ENCODE measurements at regions not wholly inside any gene's neighbourhood (a gene's known extent, or its start where the extent isn't known, plus 50 kb on each side); places are given as distances from the start of the nearest gene placed in this dataset.

GRCh38 chr6:134674562-134674961 lies 275.3 kb downstream of the ALDH8A1 start:
- no peak overlapping the region for H4K12ac ChIP-seq (ENCODE audit: low read depth, low read length)
- no peak overlapping the region for H2BK5ac ChIP-seq (ENCODE audit: low read depth, low read length, poor library complexity)
- H3K9me3 ChIP-seq (ENCODE audit: insufficient read depth, low read depth, low read length), result no peaks in the 10 kb centered on the region
- H3K18ac ChIP-seq (ENCODE audit: low read length), result no peak overlapping the region
- no peak overlapping the region for H2BK12ac ChIP-seq (ENCODE audit: low read length)
- H3K9ac ChIP-seq (ENCODE audit: low read length), result no peak overlapping the region
- H3K79me2 ChIP-seq (ENCODE audit: control insufficient read depth, insufficient read depth, low read length, poor library complexity), result no peaks in the 10 kb centered on the region
- no peak overlapping the region for H3K14ac ChIP-seq (ENCODE audit: low read length)
- no peaks in the 10 kb centered on the region for H3K79me1 ChIP-seq (ENCODE audit: low read length)
- no peak overlapping the region for H3K27ac ChIP-seq (ENCODE audit: low read depth, low read length)
- no peak overlapping the region for H2AFZ ChIP-seq (ENCODE audit: insufficient read depth, low read length, poor library complexity)
- H4K91ac ChIP-seq (ENCODE audit: low read depth, low read length), result no peak overlapping the region
- no CpG with 5 or more reads among the region's 2 CpGs for WGBS (ENCODE audit: extremely low coverage, insufficient coverage, insufficient read length)
- H3K4me2 ChIP-seq (ENCODE audit: low read length), result no peak overlapping the region
- H3K4me3 ChIP-seq (ENCODE audit: low read depth, low read length), result no peak overlapping the region
- H3K36me3 ChIP-seq (ENCODE audit: control insufficient read depth in 1 of 2, insufficient read depth in 2 of 2, low read length in 2 of 2), result no peaks in the 10 kb centered on the region
- no peak for DNase-seq
- no peaks in the 10 kb centered on the region for H3K27me3 ChIP-seq (ENCODE audit: insufficient read depth, low read length)
- no peak overlapping the region for H4K8ac ChIP-seq (ENCODE audit: low read depth, low read length)
- H3K4me1 ChIP-seq (ENCODE audit: control insufficient read depth in 1 of 2, insufficient read depth in 2 of 2, low read length in 2 of 2), result no peaks in the 10 kb centered on the region
- no peak overlapping the region for H2AK5ac ChIP-seq (ENCODE audit: low read length)
- no peak overlapping the region for H3K23ac ChIP-seq (ENCODE audit: low read length)
- no peak overlapping the region for H3K4ac ChIP-seq (ENCODE audit: low read depth, low read length)
- H2BK120ac ChIP-seq (ENCODE audit: insufficient read depth, low read length, poor library complexity), result no peak overlapping the region

DNA sequence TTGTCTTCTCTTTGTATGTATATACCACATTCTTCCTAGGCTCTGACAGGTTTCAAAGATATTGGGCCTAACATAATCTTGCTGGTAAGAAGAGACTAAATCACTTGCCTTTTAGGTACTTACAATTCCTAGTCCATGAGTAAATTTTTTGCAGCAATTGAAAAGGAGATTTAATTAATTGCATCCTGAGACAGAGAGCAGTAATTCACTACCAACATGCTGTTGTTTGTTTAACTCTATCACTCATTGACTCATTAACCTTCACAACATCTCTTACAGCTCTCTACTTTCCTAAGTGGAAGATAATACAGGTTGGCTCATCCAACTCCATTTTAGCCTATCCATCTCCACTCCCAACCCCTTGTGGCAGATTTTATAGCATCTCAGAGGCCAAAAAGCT lies 280.4 kb downstream of the ALDH8A1 start:
- H3K18ac ChIP-seq (ENCODE audit: low read length), result no peak overlapping the region
- no peaks in the 10 kb centered on the region for H3K36me3 ChIP-seq (ENCODE audit: control insufficient read depth in 1 of 2, insufficient read depth in 2 of 2, low read length in 2 of 2)
- no peaks in the 10 kb centered on the region for H3K79me1 ChIP-seq (ENCODE audit: low read length)
- H2BK5ac ChIP-seq (ENCODE audit: low read depth, low read length, poor library complexity), result no peak overlapping the region
- H4K12ac ChIP-seq (ENCODE audit: low read depth, low read length), result no peak overlapping the region
- H3K4me1 ChIP-seq (ENCODE audit: control insufficient read depth in 1 of 2, insufficient read depth in 2 of 2, low read length in 2 of 2), result no peaks in the 10 kb centered on the region
- DNase-seq, result no peak
- H3K79me2 ChIP-seq (ENCODE audit: control insufficient read depth, insufficient read depth, low read length, poor library complexity), result no peaks in the 10 kb centered on the region
- H2BK120ac ChIP-seq (ENCODE audit: insufficient read depth, low read length, poor library complexity), result no peak overlapping the region
- H3K4me2 ChIP-seq (ENCODE audit: low read length), result no peak overlapping the region
- H4K91ac ChIP-seq (ENCODE audit: low read depth, low read length), result no peak overlapping the region
- H3K27ac ChIP-seq (ENCODE audit: low read depth, low read length), result no peak overlapping the region
- H4K8ac ChIP-seq (ENCODE audit: low read depth, low read length), result no peak overlapping the region
- H3K9me3 ChIP-seq (ENCODE audit: insufficient read depth, low read depth, low read length), result no peaks in the 10 kb centered on the region
- no peak overlapping the region for H2AFZ ChIP-seq (ENCODE audit: insufficient read depth, low read length, poor library complexity)
- no peaks in the 10 kb centered on the region for H3K27me3 ChIP-seq (ENCODE audit: insufficient read depth, low read length)
- H2BK12ac ChIP-seq (ENCODE audit: low read length), result no peak overlapping the region
- H2AK5ac ChIP-seq (ENCODE audit: low read length), result no peak overlapping the region
- H3K4ac ChIP-seq (ENCODE audit: low read depth, low read length), result no peak overlapping the region
- no peak overlapping the region for H3K14ac ChIP-seq (ENCODE audit: low read length)
- H3K4me3 ChIP-seq (ENCODE audit: low read depth, low read length), result no peak overlapping the region
- H3K23ac ChIP-seq (ENCODE audit: low read length), result no peak overlapping the region
- no peak overlapping the region for H3K9ac ChIP-seq (ENCODE audit: low read length)

DNA sequence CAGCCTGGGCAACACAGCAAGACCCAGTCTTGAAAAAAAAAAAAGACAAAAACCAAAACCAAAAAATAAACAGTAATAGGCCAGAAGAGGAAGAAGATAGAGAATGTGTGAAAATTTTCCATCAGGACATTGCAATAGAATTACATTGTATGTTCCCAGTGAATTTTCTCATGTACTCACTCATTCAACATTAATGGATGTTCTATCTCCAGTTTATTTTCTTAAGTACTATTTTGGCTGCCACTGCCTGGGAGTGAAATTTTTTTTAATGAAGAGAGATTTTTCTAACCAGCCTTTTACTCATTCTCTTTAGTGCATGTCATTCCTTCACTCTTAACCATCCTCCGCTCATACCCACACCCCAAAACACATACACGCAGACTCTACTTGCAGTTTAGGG lies 282.8 kb downstream of the ALDH8A1 start:
- no peaks in the 10 kb centered on the region for H3K27me3 ChIP-seq (ENCODE audit: insufficient read depth, low read length)
- H2BK12ac ChIP-seq (ENCODE audit: low read length), result no peak overlapping the region
- H3K18ac ChIP-seq (ENCODE audit: low read length), result no peak overlapping the region
- H4K8ac ChIP-seq (ENCODE audit: low read depth, low read length), result no peak overlapping the region
- no peaks in the 10 kb centered on the region for H3K36me3 ChIP-seq (ENCODE audit: control insufficient read depth in 1 of 2, insufficient read depth in 2 of 2, low read length in 2 of 2)
- no peaks in the 10 kb centered on the region for H3K4me1 ChIP-seq (ENCODE audit: control insufficient read depth in 1 of 2, insufficient read depth in 2 of 2, low read length in 2 of 2)
- H3K14ac ChIP-seq (ENCODE audit: low read length), result no peak overlapping the region
- H3K4me3 ChIP-seq (ENCODE audit: low read depth, low read length), result no peak overlapping the region
- H3K4me2 ChIP-seq (ENCODE audit: low read length), result no peak overlapping the region
- H3K9me3 ChIP-seq (ENCODE audit: insufficient read depth, low read depth, low read length), result no peaks in the 10 kb centered on the region
- DNase-seq, result no peak
- no peaks in the 10 kb centered on the region for H3K79me2 ChIP-seq (ENCODE audit: control insufficient read depth, insufficient read depth, low read length, poor library complexity)
- no peaks in the 10 kb centered on the region for H3K79me1 ChIP-seq (ENCODE audit: low read length)
- no peak overlapping the region for H3K27ac ChIP-seq (ENCODE audit: low read depth, low read length)
- H2AK5ac ChIP-seq (ENCODE audit: low read length), result no peak overlapping the region
- H3K23ac ChIP-seq (ENCODE audit: low read length), result no peak overlapping the region
- H3K9ac ChIP-seq (ENCODE audit: low read length), result no peak overlapping the region
- H2AFZ ChIP-seq (ENCODE audit: insufficient read depth, low read length, poor library complexity), result no peak overlapping the region
- no peak overlapping the region for H3K4ac ChIP-seq (ENCODE audit: low read depth, low read length)
- no peak overlapping the region for H2BK5ac ChIP-seq (ENCODE audit: low read depth, low read length, poor library complexity)
- H4K12ac ChIP-seq (ENCODE audit: low read depth, low read length), result no peak overlapping the region
- H2BK120ac ChIP-seq (ENCODE audit: insufficient read depth, low read length, poor library complexity), result no peak overlapping the region
- 100% methylated on average over 2 of the region's 2 CpGs for WGBS (ENCODE audit: extremely low coverage, insufficient coverage, insufficient read length)
- H4K91ac ChIP-seq (ENCODE audit: low read depth, low read length), result no peak overlapping the region

GRCh38 chr6:134666125-134666524 lies 283.8 kb downstream of the ALDH8A1 start:
- H2AK5ac ChIP-seq (ENCODE audit: low read length), result no peak overlapping the region
- DNase-seq, result no peak
- no peak overlapping the region for H2BK120ac ChIP-seq (ENCODE audit: insufficient read depth, low read length, poor library complexity)
- no peak overlapping the region for H2BK12ac ChIP-seq (ENCODE audit: low read length)
- no peaks in the 10 kb centered on the region for H3K36me3 ChIP-seq (ENCODE audit: control insufficient read depth in 1 of 2, insufficient read depth in 2 of 2, low read length in 2 of 2)
- no peak overlapping the region for H3K4me3 ChIP-seq (ENCODE audit: low read depth, low read length)
- H3K79me2 ChIP-seq (ENCODE audit: control insufficient read depth, insufficient read depth, low read length, poor library complexity), result no peaks in the 10 kb centered on the region
- no peak overlapping the region for H4K8ac ChIP-seq (ENCODE audit: low read depth, low read length)
- H3K27me3 ChIP-seq (ENCODE audit: insufficient read depth, low read length), result no peaks in the 10 kb centered on the region
- no peaks in the 10 kb centered on the region for H3K4me1 ChIP-seq (ENCODE audit: control insufficient read depth in 1 of 2, insufficient read depth in 2 of 2, low read length in 2 of 2)
- no peak overlapping the region for H3K18ac ChIP-seq (ENCODE audit: low read length)
- no peak overlapping the region for H3K4me2 ChIP-seq (ENCODE audit: low read length)
- WGBS (ENCODE audit: extremely low coverage, insufficient coverage, insufficient read length), result no CpG with 5 or more reads among the region's 2 CpGs
- no peak overlapping the region for H4K91ac ChIP-seq (ENCODE audit: low read depth, low read length)
- H3K9ac ChIP-seq (ENCODE audit: low read length), result no peak overlapping the region
- no peak overlapping the region for H2AFZ ChIP-seq (ENCODE audit: insufficient read depth, low read length, poor library complexity)
- H3K9me3 ChIP-seq (ENCODE audit: insufficient read depth, low read depth, low read length), result no peaks in the 10 kb centered on the region
- H3K14ac ChIP-seq (ENCODE audit: low read length), result no peak overlapping the region
- H3K27ac ChIP-seq (ENCODE audit: low read depth, low read length), result no peak overlapping the region
- H3K23ac ChIP-seq (ENCODE audit: low read length), result no peak overlapping the region
- H2BK5ac ChIP-seq (ENCODE audit: low read depth, low read length, poor library complexity), result no peak overlapping the region
- no peak overlapping the region for H3K4ac ChIP-seq (ENCODE audit: low read depth, low read length)
- H3K79me1 ChIP-seq (ENCODE audit: low read length), result no peaks in the 10 kb centered on the region
- no peak overlapping the region for H4K12ac ChIP-seq (ENCODE audit: low read depth, low read length)
